ENCODE measurements at regions not wholly inside any gene's neighbourhood (a gene's known extent, or its start where the extent isn't known, plus 50 kb on each side); places are given as distances from the start of the nearest gene placed in this dataset.

DNA sequence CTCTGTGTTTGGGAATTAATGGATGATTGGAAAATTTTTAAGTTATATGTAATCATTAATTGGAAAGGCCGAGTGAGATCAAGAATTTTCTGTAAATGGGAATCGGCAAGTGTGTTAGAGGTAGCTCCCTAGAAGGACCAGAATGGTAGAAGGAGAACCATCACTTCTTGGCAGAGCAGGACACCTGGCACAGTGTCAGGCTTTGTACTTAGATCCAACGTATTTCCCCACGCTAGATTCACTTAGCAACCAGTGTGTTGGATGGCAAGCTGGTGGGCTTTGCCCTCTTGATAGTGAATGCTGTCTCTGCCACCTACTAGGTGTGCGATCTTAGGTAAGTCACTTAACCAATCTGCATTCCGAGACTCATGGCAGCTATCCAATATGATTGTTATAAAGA is 107.8 kb upstream of the ZNF438 start:
- intact Hi-C loops (cut with micrococcal nuclease) = loop anchor here (5.0 to 10.0 kb wide), 4 partner anchors 432 to 915 kb away; partner anchors contain the start of genes KIF5B (in 1 of the 2) and MAP3K8 (in 1 of the 2)
- H3K27me3 ChIP-seq (ENCODE audit: control insufficient read depth in 2 of 2, insufficient read depth in 2 of 2, low read length in 2 of 2) = no peaks in the 10 kb centered on the region
- POLR2A ChIA-PET = no interaction called here
- no peaks in the 10 kb centered on the region for H3K9me3 ChIP-seq (ENCODE audit: control insufficient read depth in 2 of 3, low read length in 3 of 3)
- no peak overlapping the region for H3K27ac ChIP-seq (ENCODE audit: low read depth, low read length)
- no peak overlapping the region for H3K4me3 ChIP-seq (ENCODE audit: low read length)
- Mint-ChIP-seq H3K27me3 (no peaks in the 10 kb centered on the region), H3K9me3 (no peaks in the 10 kb centered on the region), H3K27ac (peak overlapping the region in 2 of 9 donors; percentile 4 to 26), H3K4me1 (peaks cover 18 to 37% (median 33%) of the 10 kb centered on the region in 7 donors), H3K4me3 (no peak overlapping the region), H3K36me3 (no peaks in the 10 kb centered on the region)
- ATAC-seq = no peak
- CTCF ChIA-PET = no interaction called here
- H3K36me3 ChIP-seq (ENCODE audit: control insufficient read depth in 2 of 3, insufficient read depth in 3 of 3, low read length in 3 of 3) = no peaks in the 10 kb centered on the region
- H3K4me1 ChIP-seq (ENCODE audit: control insufficient read depth in 2 of 2, insufficient read depth in 2 of 2, low read length in 2 of 2) = peaks cover 0 to 29% of the 10 kb centered on the region in 2 donors
- no peak for DNase-seq

GRCh38 chr10:31140716-31141115 is 109.1 kb upstream of the ZNF438 start:
- Mint-ChIP-seq H3K9me3 (peaks cover 0 to under 1% (median 0%) of the 10 kb centered on the region in 11 donors), H3K27me3 (peaks cover 0 to 3% (median 0%) of the 10 kb centered on the region in 5 donors), H3K4me1 (peaks cover 11 to 28% (median 23%) of the 10 kb centered on the region in 7 donors), H3K27ac (peak overlapping the region in 3 of 9 donors; percentile 17 to 26 (median 26)), H3K4me3 (no peak overlapping the region), H3K36me3 (no peaks in the 10 kb centered on the region)
- ATAC-seq (no peak), DNase-seq (no peak)
- intact Hi-C loops (cut with micrococcal nuclease) = no loop called here
- Histone ChIP-seq H3K27me3 (ENCODE audit: control insufficient read depth in 2 of 2, insufficient read depth in 2 of 2, low read length in 2 of 2) (no peaks in the 10 kb centered on the region), H3K36me3 (ENCODE audit: control insufficient read depth in 2 of 3, insufficient read depth in 3 of 3, low read length in 3 of 3) (no peaks in the 10 kb centered on the region), H3K9me3 (ENCODE audit: control insufficient read depth in 2 of 3, low read length in 3 of 3) (no peaks in the 10 kb centered on the region), H3K27ac (ENCODE audit: low read depth, low read length) (no peak overlapping the region), H3K4me3 (ENCODE audit: low read length) (no peak overlapping the region), H3K4me1 (ENCODE audit: control insufficient read depth in 2 of 2, insufficient read depth in 2 of 2, low read length in 2 of 2) (peaks cover 0 to 19% of the 10 kb centered on the region in 2 donors)
- ChIA-PET POLR2A (interaction anchor here (0.6 kb wide), 1 partner anchor 628 kb away, joined by 3 read pairs; no protein-coding TSS in a partner anchor), CTCF (no interaction called here)

DNA sequence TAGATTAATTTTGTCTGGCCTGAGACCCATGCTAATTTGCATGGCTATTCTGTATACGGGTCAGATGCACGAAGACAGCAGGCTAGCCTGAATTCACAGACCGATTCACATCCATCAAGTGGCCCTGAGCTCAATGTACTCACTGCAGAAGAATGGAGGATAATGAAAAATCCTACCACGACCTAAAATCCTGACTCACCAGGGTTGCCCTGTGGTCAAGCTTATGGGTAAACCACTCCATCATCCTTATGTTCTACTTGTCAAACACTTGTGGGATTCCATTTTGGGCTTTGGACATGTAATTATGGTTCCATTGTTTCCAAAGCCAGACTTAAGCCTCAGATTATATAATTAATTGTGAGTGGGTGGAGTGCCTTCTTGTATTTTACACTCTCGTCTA is 110.4 kb upstream of the ZNF438 start:
- Histone ChIP-seq H3K36me3 (ENCODE audit: control insufficient read depth in 2 of 3, insufficient read depth in 3 of 3, low read length in 3 of 3) (no peaks in the 10 kb centered on the region), H3K9me3 (ENCODE audit: control insufficient read depth in 2 of 3, low read length in 3 of 3) (no peaks in the 10 kb centered on the region), H3K27ac (ENCODE audit: low read depth, low read length) (no peak overlapping the region), H3K27me3 (ENCODE audit: control insufficient read depth in 2 of 2, insufficient read depth in 2 of 2, low read length in 2 of 2) (no peaks in the 10 kb centered on the region), H3K4me1 (ENCODE audit: control insufficient read depth in 2 of 2, insufficient read depth in 2 of 2, low read length in 2 of 2) (peaks cover 0 to 17% of the 10 kb centered on the region in 2 donors), H3K4me3 (ENCODE audit: low read length) (no peak overlapping the region)
- intact Hi-C loops (cut with micrococcal nuclease) = no loop called here
- peaks cover 0 to 2% (median 0%) of the 10 kb centered on the region in 11 donors for H3K9me3 Mint-ChIP-seq
- ChIA-PET POLR2A (interaction anchor here (1.2 kb wide), 1 partner anchor 9 kb away, joined by 3 read pairs; no protein-coding TSS in a partner anchor), CTCF (no interaction called here)
- DNase-seq (no peak), ATAC-seq (no peak)
- H3K27ac Mint-ChIP-seq = no peak overlapping the region
- H3K4me1 Mint-ChIP-seq = peaks cover 10 to 28% (median 23%) of the 10 kb centered on the region in 7 donors
- no peak overlapping the region for H3K4me3 Mint-ChIP-seq
- peaks cover 0 to 5% (median 0%) of the 10 kb centered on the region in 5 donors for H3K27me3 Mint-ChIP-seq
- no peaks in the 10 kb centered on the region for H3K36me3 Mint-ChIP-seq

DNA sequence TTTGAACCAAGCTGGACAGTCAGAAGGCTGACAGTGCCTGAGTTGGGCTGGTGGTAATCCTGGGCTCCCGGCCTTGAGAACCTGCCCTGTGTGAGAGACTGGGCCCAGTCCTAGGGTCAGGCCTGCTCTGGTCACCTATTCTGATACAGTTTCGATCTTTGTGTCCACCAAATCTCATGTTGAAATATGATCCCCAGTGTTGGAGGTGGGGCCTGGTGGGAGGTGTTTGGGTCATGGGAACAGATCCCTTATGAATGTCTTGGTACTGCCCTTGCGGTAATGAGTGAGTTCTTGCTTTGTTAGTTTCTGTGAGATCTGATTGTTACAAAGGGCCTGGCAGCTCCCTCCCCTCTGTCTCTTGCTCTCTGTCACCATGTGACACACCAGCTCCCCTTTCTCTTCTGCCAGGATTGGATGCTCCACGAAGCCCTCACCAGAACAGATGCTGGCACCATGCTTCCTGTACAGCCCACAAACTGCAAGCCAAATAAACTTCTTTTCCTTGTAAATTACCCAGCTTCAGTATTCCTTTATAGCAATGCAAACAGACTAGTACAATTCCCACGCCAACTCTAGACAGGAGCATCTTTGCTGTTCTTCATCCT is 111.8 kb upstream of the ZNF438 start:
- no peaks in the 10 kb centered on the region for H3K36me3 Mint-ChIP-seq
- no peak overlapping the region for H3K27ac ChIP-seq (ENCODE audit: low read depth, low read length)
- peak overlapping the region in 3 of 9 donors; percentile 18 to 51 (median 48) for H3K27ac Mint-ChIP-seq
- no peaks in the 10 kb centered on the region for H3K9me3 ChIP-seq (ENCODE audit: control insufficient read depth in 2 of 3, low read length in 3 of 3)
- peaks cover 0 to 2% (median 0%) of the 10 kb centered on the region in 11 donors for H3K9me3 Mint-ChIP-seq
- no peaks in the 10 kb centered on the region for H3K27me3 ChIP-seq (ENCODE audit: control insufficient read depth in 2 of 2, insufficient read depth in 2 of 2, low read length in 2 of 2)
- ChIA-PET POLR2A (no interaction called here), CTCF (interaction anchor here (0.7 kb wide), 1 partner anchor 23 kb away, joined by 3 read pairs; no protein-coding TSS in a partner anchor)
- H3K36me3 ChIP-seq (ENCODE audit: control insufficient read depth in 2 of 3, insufficient read depth in 3 of 3, low read length in 3 of 3) = no peaks in the 10 kb centered on the region
- peaks cover 0 to 6% (median 0%) of the 10 kb centered on the region in 5 donors for H3K27me3 Mint-ChIP-seq
- no peak overlapping the region for H3K4me3 ChIP-seq (ENCODE audit: low read length)
- ATAC-seq (no peak), DNase-seq (no peak)
- H3K4me1 ChIP-seq (ENCODE audit: control insufficient read depth in 2 of 2, insufficient read depth in 2 of 2, low read length in 2 of 2) = peaks cover 0 to 13% of the 10 kb centered on the region in 2 donors
- H3K4me1 Mint-ChIP-seq = peaks cover 5 to 25% (median 18%) of the 10 kb centered on the region in 7 donors
- intact Hi-C loops (cut with micrococcal nuclease) = no loop called here
- no peak overlapping the region for H3K4me3 Mint-ChIP-seq

DNA sequence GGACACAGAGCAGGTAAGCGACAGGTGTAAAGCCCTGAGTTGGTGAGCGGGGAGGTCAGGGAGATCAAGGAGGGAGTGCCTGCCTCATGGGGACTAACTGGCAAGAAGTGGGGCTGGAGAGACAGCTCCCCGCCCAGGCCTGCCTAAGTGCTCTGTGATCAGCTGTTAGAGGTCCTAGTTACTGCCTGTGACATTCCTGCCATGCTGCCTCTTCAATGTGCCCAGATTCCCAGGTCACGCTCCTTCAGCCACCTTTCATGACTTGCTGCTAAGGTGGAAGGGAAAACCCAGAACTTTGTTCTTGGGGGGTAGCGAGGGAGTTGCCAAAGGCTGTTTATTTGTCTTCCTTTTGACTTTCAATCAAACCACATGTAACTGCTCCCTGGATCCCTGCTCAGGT is 114.3 kb upstream of the ZNF438 start:
- peak overlapping the region in 7 of 9 donors; percentile 33 to 88 (median 59) for H3K27ac Mint-ChIP-seq
- H3K9me3 Mint-ChIP-seq = peaks cover 0 to 2% (median 0%) of the 10 kb centered on the region in 11 donors
- Histone ChIP-seq H3K36me3 (ENCODE audit: control insufficient read depth in 2 of 3, insufficient read depth in 3 of 3, low read length in 3 of 3) (no peaks in the 10 kb centered on the region), H3K4me3 (ENCODE audit: low read length) (no peak overlapping the region), H3K9me3 (ENCODE audit: control insufficient read depth in 2 of 3, low read length in 3 of 3) (no peaks in the 10 kb centered on the region), H3K27ac (ENCODE audit: low read depth, low read length) (no peak overlapping the region), H3K27me3 (ENCODE audit: control insufficient read depth in 2 of 2, insufficient read depth in 2 of 2, low read length in 2 of 2) (no peaks in the 10 kb centered on the region), H3K4me1 (ENCODE audit: control insufficient read depth in 2 of 2, insufficient read depth in 2 of 2, low read length in 2 of 2) (peaks cover 0 to 13% of the 10 kb centered on the region in 2 donors)
- no peak for ATAC-seq
- peaks cover 5 to 27% (median 18%) of the 10 kb centered on the region in 7 donors for H3K4me1 Mint-ChIP-seq
- peak overlapping the region in 9 of 10 donors; percentile 28 to 67 (median 53) for H3K4me3 Mint-ChIP-seq
- POLR2A ChIA-PET = interaction anchor here (1.0 kb wide), 1 partner anchor 10 kb away, joined by 3 read pairs; no protein-coding TSS in a partner anchor
- peaks cover 0 to 2% (median 0%) of the 10 kb centered on the region in 5 donors for H3K36me3 Mint-ChIP-seq
- peaks cover 0 to 6% (median 0%) of the 10 kb centered on the region in 5 donors for H3K27me3 Mint-ChIP-seq
- CTCF ChIA-PET = no interaction called here
- intact Hi-C loops (cut with micrococcal nuclease) = no loop called here
- DNase-seq = no peak

DNA sequence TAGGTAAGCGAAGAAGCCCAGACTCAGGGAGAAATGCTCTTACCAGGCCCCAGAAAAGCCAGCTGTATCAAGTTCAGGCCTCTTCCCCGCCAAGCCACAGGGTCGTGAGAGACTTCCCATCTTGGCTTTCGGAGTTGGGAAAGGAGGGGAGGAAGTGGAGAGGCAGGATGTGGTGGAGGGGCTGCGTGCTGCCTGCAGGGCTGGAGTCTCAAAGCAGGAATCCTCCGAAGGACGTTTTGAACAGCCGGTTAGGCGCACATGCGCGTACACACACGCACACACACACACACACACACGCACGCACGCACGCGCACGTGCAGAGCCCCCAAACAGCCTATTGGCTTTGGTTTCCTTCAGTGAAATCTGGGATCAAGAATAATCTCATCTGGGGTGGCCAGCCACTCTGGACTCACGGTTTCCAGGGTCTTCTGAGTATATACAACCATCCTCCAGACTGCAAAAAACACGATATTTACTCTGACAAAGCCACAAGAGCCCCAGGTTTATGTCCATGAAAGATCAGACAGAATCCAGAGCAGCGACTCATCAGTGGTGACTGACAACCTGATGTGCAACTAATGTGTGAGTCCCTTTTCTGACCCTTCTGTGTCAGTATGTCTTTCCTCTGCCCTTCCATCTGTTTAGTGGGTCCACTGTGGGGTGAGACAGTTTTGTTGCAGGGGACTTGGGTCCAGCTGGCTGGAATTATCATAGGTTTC is 115.0 kb upstream of the ZNF438 start:
- Mint-ChIP-seq H3K4me1 (peaks cover 5 to 32% (median 18%) of the 10 kb centered on the region in 7 donors), H3K27me3 (peaks cover 0 to 6% (median 0%) of the 10 kb centered on the region in 5 donors), H3K27ac (peak overlapping the region in 8 of 9 donors; percentile 4 to 88 (median 57)), H3K36me3 (peaks cover 0 to 2% (median 0%) of the 10 kb centered on the region in 5 donors), H3K4me3 (peak overlapping the region; percentile 28 to 67 (median 49)), H3K9me3 (peaks cover 0 to 2% (median 0%) of the 10 kb centered on the region in 11 donors)
- CTCF ChIA-PET = no interaction called here
- peak; percentile 34 for ATAC-seq
- H3K9me3 ChIP-seq (ENCODE audit: control insufficient read depth in 2 of 3, low read length in 3 of 3) = no peaks in the 10 kb centered on the region
- intact Hi-C loops (cut with micrococcal nuclease) = no loop called here
- POLR2A ChIA-PET = no interaction called here
- peaks cover 0 to 13% of the 10 kb centered on the region in 2 donors for H3K4me1 ChIP-seq (ENCODE audit: control insufficient read depth in 2 of 2, insufficient read depth in 2 of 2, low read length in 2 of 2)
- H3K36me3 ChIP-seq (ENCODE audit: control insufficient read depth in 2 of 3, insufficient read depth in 3 of 3, low read length in 3 of 3) = no peaks in the 10 kb centered on the region
- no peak overlapping the region for H3K4me3 ChIP-seq (ENCODE audit: low read length)
- no peak overlapping the region for H3K27ac ChIP-seq (ENCODE audit: low read depth, low read length)
- DNase-seq = peak in 6 of 9 donors; percentile 23 to 52 (median 41)
- H3K27me3 ChIP-seq (ENCODE audit: control insufficient read depth in 2 of 2, insufficient read depth in 2 of 2, low read length in 2 of 2) = no peaks in the 10 kb centered on the region
